ENCODE measurements at regions not wholly inside any gene's neighbourhood (a gene's known extent, or its start where the extent isn't known, plus 50 kb on each side); places are given as distances from the start of the nearest gene placed in this dataset.

DNA sequence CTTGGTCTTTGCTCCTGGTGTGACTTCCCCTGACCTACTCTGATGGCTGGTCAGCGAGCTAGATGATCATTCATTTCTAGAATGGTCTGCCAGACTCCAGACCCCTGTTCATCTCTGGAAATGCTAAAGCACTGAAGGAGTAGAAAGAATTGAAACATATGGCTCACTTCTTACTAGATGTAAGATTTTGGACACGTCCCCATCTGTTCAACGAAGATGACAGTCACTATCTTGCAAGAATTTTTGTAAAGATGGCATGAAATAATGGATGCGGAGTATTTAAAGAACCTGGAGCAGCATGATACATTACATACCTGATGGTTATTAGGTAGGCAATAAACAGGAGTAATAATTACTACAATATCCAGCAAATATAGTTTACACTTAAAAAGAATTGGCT is 252.7 kb upstream of the SDK2 start:
- Mint-ChIP-seq H3K9me3 (peaks cover 0 to 4% of the 10 kb centered on the region in 2 donors), H3K27me3 (ENCODE audit: low read depth) (peaks cover 25% of the 10 kb centered on the region), H3K36me3 (ENCODE audit: insufficient read depth in 2 of 2) (no peaks in the 10 kb centered on the region), H3K4me3 (no peak overlapping the region), H3K4me1 (ENCODE audit: low read depth) (peaks cover 9% of the 10 kb centered on the region), H3K27ac (no peak overlapping the region)
- no peak for ATAC-seq (replicated peaks in 1 of 2)
- no peak for DNase-seq

DNA sequence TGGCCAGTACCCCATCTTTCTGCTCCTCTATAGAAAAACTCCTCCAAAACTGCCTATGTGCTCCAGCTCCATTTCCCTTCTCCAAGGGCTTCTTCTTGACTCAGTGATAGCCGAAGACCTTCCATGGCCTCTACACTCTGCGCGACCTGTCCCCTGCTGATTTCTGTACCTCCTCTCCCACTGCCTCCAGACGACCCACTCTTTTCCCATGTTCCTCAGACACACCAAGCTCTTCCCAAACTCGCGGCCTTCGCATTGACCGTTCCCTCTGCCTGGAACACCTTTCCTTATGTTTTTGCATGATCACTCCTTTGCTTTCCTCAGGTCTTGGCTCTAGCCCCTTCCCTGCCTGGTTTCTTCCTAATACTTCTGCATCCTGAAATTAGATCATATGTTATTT is 255.6 kb upstream of the SDK2 start:
- no peak overlapping the region for H3K27ac Mint-ChIP-seq
- no peak overlapping the region for H3K4me3 Mint-ChIP-seq
- DNase-seq (no peak), ATAC-seq (replicated peaks in 1 of 2) (no peak)
- H3K27me3 Mint-ChIP-seq (ENCODE audit: low read depth), result peaks cover 45% of the 10 kb centered on the region
- peaks cover 13% of the 10 kb centered on the region for H3K4me1 Mint-ChIP-seq (ENCODE audit: low read depth)
- H3K9me3 Mint-ChIP-seq, result no peaks in the 10 kb centered on the region
- H3K36me3 Mint-ChIP-seq (ENCODE audit: insufficient read depth in 2 of 2), result no peaks in the 10 kb centered on the region

DNA sequence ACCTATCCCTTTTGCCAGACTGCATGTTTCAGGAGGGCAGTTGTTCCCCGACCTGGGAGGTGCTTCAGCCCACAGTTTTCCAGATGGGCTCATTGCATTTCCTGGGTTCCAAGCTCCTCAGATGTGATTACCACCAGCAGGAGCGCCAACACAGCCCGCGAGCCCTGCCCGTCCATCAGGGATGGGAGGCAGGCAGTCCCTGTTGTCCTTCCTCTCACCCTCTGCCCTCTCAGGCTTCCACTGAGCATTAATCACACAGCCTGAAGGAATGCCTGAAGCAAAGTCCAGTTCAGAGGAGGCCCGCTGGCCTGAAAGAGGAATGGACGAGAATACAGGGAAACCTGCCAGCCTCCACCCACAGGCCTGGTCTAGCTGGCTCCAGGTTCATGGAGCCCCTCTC is 256.3 kb upstream of the SDK2 start:
- H3K36me3 Mint-ChIP-seq (ENCODE audit: insufficient read depth in 2 of 2), result no peaks in the 10 kb centered on the region
- no peak overlapping the region for H3K27ac Mint-ChIP-seq
- H3K4me3 Mint-ChIP-seq, result no peak overlapping the region
- no peak for ATAC-seq (replicated peaks in 1 of 2)
- peaks cover 13% of the 10 kb centered on the region for H3K4me1 Mint-ChIP-seq (ENCODE audit: low read depth)
- H3K9me3 Mint-ChIP-seq, result no peaks in the 10 kb centered on the region
- DNase-seq, result no peak
- H3K27me3 Mint-ChIP-seq (ENCODE audit: low read depth), result peaks cover 45% of the 10 kb centered on the region

DNA sequence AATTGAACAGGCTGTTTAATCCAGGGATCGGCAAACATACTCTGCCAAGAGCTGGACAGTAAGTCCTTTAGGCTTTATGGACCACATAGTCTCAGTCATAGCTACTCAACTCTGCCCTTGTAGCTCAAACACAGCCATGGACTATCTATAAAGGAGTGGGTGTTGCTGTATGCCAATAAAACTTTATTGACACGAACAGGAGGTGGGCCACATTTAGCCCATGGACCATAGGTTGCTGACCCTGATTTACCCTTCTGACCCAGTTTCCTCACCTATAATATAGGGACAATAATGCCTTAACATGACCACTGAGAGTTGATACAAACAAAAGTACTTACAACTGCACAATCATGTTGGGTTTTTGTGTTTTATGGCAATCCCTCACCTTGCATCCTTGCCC is 257.0 kb upstream of the SDK2 start:
- Mint-ChIP-seq H3K27me3 (ENCODE audit: low read depth) (peaks cover 45% of the 10 kb centered on the region), H3K9me3 (no peaks in the 10 kb centered on the region), H3K4me3 (peak overlapping the region; percentile 75 to 76), H3K27ac (no peak overlapping the region), H3K4me1 (ENCODE audit: low read depth) (peaks cover 13% of the 10 kb centered on the region), H3K36me3 (ENCODE audit: insufficient read depth in 2 of 2) (no peaks in the 10 kb centered on the region)
- no peak for ATAC-seq (replicated peaks in 1 of 2)
- DNase-seq, result no peak

DNA sequence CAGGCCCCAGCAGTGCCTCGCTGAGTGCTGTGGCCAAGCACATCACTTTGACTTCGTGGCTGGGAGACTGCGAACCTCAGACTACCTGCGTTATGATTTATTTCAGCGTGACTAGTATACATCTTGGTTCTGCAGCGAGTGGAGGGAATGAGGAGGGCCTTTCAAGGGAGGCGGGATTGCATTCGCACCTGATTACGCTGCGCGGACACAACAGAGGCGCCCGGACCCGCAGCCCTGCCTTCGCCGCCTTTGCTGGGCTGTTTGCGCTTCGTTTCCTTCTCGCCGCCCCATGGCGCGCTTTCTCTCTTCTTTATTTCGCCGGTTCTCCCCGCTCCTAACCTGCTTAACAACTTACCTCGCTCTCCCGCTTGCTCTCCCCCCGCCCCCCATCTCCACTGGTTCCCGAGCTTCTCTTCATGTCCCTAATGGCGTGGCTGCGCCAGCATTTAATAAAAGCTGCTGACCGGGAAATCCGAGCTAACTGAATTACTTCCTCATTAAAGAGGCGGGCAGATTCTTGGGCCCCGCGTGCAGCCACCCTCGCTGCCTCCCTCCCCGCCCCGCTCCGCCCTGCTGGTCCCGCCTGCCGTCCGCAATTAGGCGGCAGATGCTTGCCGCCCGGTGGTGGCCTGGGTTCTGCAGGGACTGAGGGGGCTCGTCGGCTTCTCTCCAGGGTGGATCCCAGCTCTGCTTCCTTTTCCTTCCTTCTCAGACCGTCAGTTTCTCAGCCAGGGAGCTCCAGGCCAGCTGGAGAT is 257.6 kb upstream of the SDK2 start:
- Mint-ChIP-seq H3K27me3 (ENCODE audit: low read depth) (peaks cover 45% of the 10 kb centered on the region), H3K9me3 (no peaks in the 10 kb centered on the region), H3K27ac (no peak overlapping the region), H3K36me3 (ENCODE audit: insufficient read depth in 2 of 2) (no peaks in the 10 kb centered on the region), H3K4me1 (ENCODE audit: low read depth) (peaks cover 13% of the 10 kb centered on the region), H3K4me3 (peak overlapping the region; percentile 75 to 76)
- peak; percentile 15 to 59 for ATAC-seq (replicated peaks in 1 of 2)
- peak; percentile 7 to 12 for DNase-seq

DNA sequence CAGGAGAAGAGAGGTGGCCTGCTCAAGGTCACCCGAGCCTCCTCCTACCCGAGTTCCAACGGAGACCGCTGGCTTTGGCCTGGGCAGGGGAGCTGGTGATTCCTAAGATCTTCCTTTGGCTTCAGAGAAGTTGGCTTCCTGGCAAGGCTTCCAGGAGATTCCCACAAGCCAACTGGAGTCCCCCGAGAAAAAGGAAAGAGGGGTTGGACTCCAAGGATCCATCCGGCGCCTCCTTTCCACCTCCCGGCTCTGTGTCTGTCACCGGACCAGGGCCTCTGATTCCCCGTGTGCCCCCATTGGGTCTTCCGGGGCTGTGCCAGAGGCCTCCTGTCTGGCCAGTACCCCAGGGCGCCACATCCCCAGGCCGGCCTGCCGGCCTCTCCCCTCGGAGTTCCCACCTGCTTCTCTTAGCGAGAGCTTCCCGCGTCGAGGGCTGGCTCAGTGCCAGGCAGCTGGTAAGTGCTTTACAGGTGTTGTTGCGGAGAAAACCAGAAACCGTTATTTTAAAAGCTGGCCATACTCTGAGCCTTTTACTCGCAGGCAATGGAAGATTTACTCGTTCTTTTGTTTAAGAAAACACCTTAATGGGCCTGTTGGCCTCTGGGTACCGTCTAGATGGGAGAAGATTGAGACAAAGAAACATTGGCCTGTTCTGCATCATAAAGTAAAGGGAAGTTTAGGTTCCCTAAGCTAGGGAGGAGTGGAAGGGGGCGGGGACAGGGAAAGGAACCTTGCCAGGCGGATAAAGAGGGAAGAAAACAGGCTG is 258.4 kb upstream of the SDK2 start:
- H3K27ac Mint-ChIP-seq, result no peak overlapping the region
- DNase-seq (no peak), ATAC-seq (replicated peaks in 1 of 2) (no peak)
- peak overlapping the region; percentile 63 to 76 for H3K4me3 Mint-ChIP-seq
- no peaks in the 10 kb centered on the region for H3K9me3 Mint-ChIP-seq
- peaks cover 13% of the 10 kb centered on the region for H3K4me1 Mint-ChIP-seq (ENCODE audit: low read depth)
- H3K36me3 Mint-ChIP-seq (ENCODE audit: insufficient read depth in 2 of 2), result no peaks in the 10 kb centered on the region
- H3K27me3 Mint-ChIP-seq (ENCODE audit: low read depth), result peaks cover 45% of the 10 kb centered on the region

DNA sequence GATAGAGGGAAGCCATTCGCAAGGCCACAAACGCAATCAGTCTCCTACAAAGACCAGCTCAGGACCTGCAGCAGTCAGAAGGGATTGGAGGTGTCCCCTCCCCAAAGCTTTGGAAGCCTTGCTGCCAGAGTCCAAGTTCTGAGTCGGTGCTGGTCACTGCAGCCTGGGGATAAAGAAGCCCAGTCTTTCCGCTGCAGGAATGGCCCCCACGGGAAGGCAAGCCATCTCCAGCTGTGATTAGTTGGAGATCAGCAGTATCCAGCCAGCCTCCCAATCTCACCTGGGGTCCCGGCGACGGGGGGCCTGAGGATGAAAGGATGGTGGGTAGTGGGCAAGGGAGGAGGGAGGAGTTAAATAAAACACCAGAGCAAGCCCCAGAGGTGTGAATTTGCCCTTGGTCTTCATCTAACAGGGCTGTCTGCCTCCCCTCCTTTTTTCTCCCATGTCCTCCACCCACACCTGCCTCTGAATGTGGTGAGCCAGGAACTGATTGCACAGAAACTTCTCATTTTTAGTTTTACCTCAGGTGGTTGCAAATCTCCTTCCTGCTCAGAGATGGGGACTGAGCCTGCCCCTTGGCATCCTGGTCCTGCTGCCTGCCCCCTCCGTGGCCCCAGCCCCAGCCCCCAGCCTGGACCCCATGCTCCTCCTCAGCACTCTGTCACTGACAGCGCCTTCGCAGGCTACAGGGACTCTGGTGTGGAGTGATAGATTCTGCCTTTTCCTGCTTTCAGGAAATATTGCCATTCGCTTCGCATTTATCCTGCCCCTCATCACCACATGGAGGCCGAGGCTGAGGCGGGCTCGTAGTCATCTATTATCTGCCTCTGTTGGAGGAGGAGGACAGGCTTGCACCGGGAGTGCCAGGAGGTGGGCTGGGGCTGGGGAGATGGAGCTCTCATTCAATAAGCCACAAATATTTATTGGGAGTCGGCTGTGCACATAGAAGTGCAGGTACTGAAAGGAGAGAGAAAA is 262.9 kb upstream of the SDK2 start:
- Mint-ChIP-seq H3K4me3 (no peak overlapping the region), H3K4me1 (ENCODE audit: low read depth) (peaks cover 2% of the 10 kb centered on the region), H3K27me3 (ENCODE audit: low read depth) (peaks cover 36% of the 10 kb centered on the region), H3K9me3 (no peaks in the 10 kb centered on the region), H3K36me3 (ENCODE audit: insufficient read depth in 2 of 2) (no peaks in the 10 kb centered on the region), H3K27ac (no peak overlapping the region)
- no peak for ATAC-seq (replicated peaks in 1 of 2)
- no peak for DNase-seq

DNA sequence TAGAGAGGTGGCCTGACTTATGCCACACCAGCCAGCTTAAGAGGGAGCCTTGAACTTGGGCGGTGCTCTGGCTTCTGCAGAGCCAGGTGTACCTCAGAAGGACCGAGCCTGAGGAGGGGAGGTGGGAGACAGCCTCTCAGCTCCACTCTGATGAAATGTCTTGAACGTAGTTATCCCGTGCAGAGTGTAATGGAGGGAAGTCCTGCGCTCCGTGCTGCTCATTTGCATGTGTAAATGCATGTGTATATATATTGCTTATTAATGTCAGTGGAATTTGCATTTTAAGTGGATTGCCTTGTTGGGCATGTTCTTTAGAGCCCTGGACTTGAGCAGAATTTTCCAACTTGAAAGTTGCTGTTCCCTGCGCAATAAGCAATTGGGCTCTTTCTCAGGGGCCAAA is 264.9 kb upstream of the SDK2 start:
- ATAC-seq (replicated peaks in 1 of 2) (no peak), DNase-seq (no peak)
- Mint-ChIP-seq H3K4me1 (ENCODE audit: low read depth) (no peaks in the 10 kb centered on the region), H3K27ac (no peak overlapping the region), H3K9me3 (no peaks in the 10 kb centered on the region), H3K4me3 (no peak overlapping the region), H3K36me3 (ENCODE audit: insufficient read depth in 2 of 2) (no peaks in the 10 kb centered on the region), H3K27me3 (ENCODE audit: low read depth) (peaks cover 29% of the 10 kb centered on the region)

DNA sequence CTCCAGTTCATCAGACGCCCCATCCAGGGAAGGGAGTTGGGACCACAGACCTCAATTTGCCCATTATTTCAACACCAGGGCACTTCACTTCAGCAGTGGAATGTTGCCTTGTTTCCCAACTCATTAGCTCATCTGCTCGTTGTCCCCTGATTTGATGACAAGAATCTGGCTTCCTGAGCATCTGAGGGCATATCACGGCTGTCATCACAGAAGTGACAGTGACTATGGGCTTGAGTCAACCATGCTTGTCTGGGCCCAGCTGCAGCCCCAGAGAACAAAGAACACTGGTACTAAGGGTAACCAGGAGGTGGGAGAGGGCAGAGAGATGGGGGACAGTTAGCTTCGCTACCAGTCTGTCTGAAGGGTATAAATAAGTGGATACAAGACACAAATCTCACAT is 266.0 kb upstream of the SDK2 start:
- ATAC-seq (replicated peaks in 1 of 2) (no peak), DNase-seq (no peak)
- Mint-ChIP-seq H3K4me3 (no peak overlapping the region), H3K27me3 (ENCODE audit: low read depth) (peaks cover 31% of the 10 kb centered on the region), H3K36me3 (ENCODE audit: insufficient read depth in 2 of 2) (peaks cover 0 to 2% of the 10 kb centered on the region in 2 donors), H3K9me3 (peaks cover 0 to 1% of the 10 kb centered on the region in 2 donors), H3K4me1 (ENCODE audit: low read depth) (no peaks in the 10 kb centered on the region), H3K27ac (no peak overlapping the region)

DNA sequence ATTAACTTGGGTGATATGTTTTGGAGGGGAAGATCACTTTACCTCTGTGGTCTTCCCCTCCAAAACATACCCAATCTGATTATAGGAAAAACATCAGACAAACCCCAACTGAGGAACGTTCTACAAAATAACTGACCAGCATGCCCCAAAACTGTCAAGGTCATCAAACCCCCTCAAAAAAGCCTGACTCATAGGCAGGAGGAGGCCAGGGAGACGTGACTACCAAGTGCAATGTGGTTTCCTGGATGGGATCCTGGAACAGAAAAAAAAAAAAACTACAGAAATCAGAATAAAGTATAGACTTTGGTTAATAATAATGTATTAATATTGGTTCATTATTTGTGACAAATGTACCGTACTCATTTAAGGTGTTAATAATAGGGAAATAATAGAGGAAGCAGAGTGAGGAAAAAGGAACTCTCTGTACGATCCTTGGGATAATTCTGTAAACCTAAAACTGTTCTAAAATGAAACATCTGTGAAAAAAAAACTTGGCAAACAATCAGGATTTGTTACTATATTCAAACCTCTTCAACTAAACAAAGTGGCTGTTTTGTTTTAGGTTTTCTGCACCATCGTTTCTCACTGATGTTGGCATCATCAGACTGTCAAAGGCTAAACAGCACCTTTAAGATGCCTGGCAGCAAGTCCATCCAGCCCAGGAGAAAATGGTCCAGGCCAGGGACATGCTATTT is 266.7 kb upstream of the SDK2 start:
- Mint-ChIP-seq H3K27me3 (ENCODE audit: low read depth) (peaks cover 31% of the 10 kb centered on the region), H3K4me3 (no peak overlapping the region), H3K36me3 (ENCODE audit: insufficient read depth in 2 of 2) (peaks cover 2 to 4% of the 10 kb centered on the region in 2 donors), H3K27ac (no peak overlapping the region), H3K4me1 (ENCODE audit: low read depth) (no peaks in the 10 kb centered on the region), H3K9me3 (peaks cover 0 to 3% of the 10 kb centered on the region in 2 donors)
- ATAC-seq (replicated peaks in 1 of 2), result no peak
- DNase-seq, result no peak

DNA sequence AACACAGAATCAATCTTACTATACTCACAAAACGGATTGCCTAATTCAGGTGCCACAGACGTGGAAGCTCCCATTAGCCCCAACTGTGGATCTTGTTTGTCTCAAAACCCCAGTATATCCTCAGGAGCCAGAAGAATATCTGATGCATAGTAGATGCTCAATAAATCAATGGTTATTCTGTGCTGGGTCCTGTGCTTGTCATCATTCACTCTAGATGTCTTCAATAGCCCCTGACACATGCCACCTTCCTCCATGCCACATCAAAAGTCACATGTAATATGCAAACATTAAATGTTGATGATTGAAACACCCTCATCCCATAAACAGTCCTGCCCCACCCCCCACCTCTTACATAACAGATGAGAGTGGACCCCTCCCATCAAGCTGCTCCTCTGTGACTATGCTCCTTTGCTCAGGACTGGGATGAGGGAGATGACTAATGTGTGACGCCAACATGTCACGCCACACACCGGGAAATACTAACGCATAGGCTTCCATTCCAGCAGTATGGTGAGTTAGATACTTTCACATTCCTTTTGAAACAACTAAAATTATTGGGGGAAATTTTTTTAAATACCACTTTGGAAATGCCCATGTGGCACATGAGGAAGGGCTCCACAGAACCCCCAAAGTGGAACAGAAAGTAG is 267.6 kb upstream of the SDK2 start:
- Mint-ChIP-seq H3K4me3 (no peak overlapping the region), H3K27me3 (ENCODE audit: low read depth) (peaks cover 35% of the 10 kb centered on the region), H3K9me3 (peaks cover 0 to 3% of the 10 kb centered on the region in 2 donors), H3K36me3 (ENCODE audit: insufficient read depth in 2 of 2) (peaks cover 2 to 4% of the 10 kb centered on the region in 2 donors), H3K4me1 (ENCODE audit: low read depth) (no peaks in the 10 kb centered on the region), H3K27ac (no peak overlapping the region)
- ATAC-seq (replicated peaks in 1 of 2), result no peak
- DNase-seq, result no peak

DNA sequence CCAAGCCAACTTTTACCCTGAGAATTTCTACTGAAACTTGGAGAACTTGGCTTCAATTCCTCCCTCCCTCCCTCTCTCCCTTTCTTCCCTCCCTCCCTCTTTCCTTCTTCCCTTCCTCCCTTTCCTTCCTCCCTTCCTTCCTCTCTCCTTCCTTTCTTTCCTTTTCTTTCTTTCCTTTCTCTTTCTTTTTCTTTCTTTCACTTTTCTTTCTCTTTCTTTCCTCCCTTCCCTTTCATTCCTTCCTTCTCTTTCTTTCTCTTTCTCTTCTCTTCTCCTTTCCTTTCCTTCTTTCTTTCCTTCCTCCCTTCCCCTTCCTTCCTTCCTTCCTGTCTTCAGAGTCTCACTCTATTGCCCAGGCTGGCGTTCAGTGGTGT is 268.1 kb upstream of the SDK2 start:
- Mint-ChIP-seq H3K27ac (no peak overlapping the region), H3K9me3 (peaks cover 0 to 3% of the 10 kb centered on the region in 2 donors), H3K27me3 (ENCODE audit: low read depth) (peaks cover 38% of the 10 kb centered on the region), H3K36me3 (ENCODE audit: insufficient read depth in 2 of 2) (peaks cover 2 to 4% of the 10 kb centered on the region in 2 donors), H3K4me3 (no peak overlapping the region), H3K4me1 (ENCODE audit: low read depth) (no peaks in the 10 kb centered on the region)
- no peak for ATAC-seq (replicated peaks in 1 of 2)
- no peak for DNase-seq

Measured in activated T-cell treated with anti-CD3 and anti-CD28 coated beads, Interleukin-2, amount 50 U/mL, for 72 hours (primary cell).